WTC11 (cell line): ENCODE measurements at regions not wholly inside any gene's neighbourhood (a gene's known extent, or its start where the extent isn't known, plus 50 kb on each side); places are given as distances from the start of the nearest gene placed in this dataset.

Source experiments
- ATAC-seq: fragments of 200-7000 bp; cut with Tn5 transposase; 2 replicates; pipeline ENCODE4 v1.10.0; 2021; ENCODE audit warnings: mild to moderate bottlenecking, moderate library complexity
- CTCF ChIA-PET: fragments of 300-600 bp; sonication (Branson Sonifier 250); formaldehyde crosslinking; loops from one replicate; lab custom pipeline; 2021; ENCODE audit warnings: antibody characterized with exemption; lab: Charles Lee
- POLR2A ChIA-PET: fragments of 350-600 bp; sonication (Branson Sonifier 250); formaldehyde crosslinking; loops from one replicate; lab custom pipeline; 2021; ENCODE audit warnings: antibody characterized with exemption; lab: Charles Lee
- DNase-seq: peaks from one replicate; pipeline ENCODE4 v3.0.0; 2021; ENCODE audit warnings: low spot score
- H3K27ac Mint-ChIP-seq: 2 replicates; pipeline ENCODE4 v1.8.0; 2021; ENCODE audit warnings: mixed read lengths
- H3K27me3 Mint-ChIP-seq: 2 replicates; pipeline ENCODE4 v1.8.0; 2021; ENCODE audit warnings: low read depth, mild to moderate bottlenecking, moderate library complexity, mixed read lengths
- H3K36me3 Mint-ChIP-seq: 2 replicates; pipeline ENCODE4 v1.8.0; 2021; ENCODE audit warnings: mixed read lengths
- H3K4me1 Mint-ChIP-seq: 2 replicates; pipeline ENCODE4 v1.8.0; 2022; ENCODE audit warnings: mixed read lengths
- H3K4me3 Mint-ChIP-seq: 2 replicates; pipeline ENCODE4 v1.8.0; 2021; ENCODE audit warnings: mild to moderate bottlenecking, moderate library complexity, mixed read lengths
- H3K9me3 Mint-ChIP-seq: 2 replicates; pipeline ENCODE4 v1.8.0; 2021; ENCODE audit warnings: mixed read lengths
- ATF6 ChIP-seq: sonication (generic); formaldehyde crosslinking; IDR thresholded peaks from 2 replicates; pipeline ENCODE4 v1.8.1; 2023; ENCODE audit warnings: mild to moderate bottlenecking, missing genetic modification reagents
- CREB1 ChIP-seq: sonication (generic); formaldehyde crosslinking; IDR thresholded peaks from 2 replicates; pipeline ENCODE4 v1.8.0; 2023; ENCODE audit warnings: mild to moderate bottlenecking, missing genetic modification reagents
- FOXP1 ChIP-seq: sonication (generic); formaldehyde crosslinking; IDR thresholded peaks from 2 replicates; pipeline ENCODE4 v1.8.0; 2022; ENCODE audit warnings: missing genetic modification reagents, mild to moderate bottlenecking, moderate library complexity, borderline replicate concordance
- HMGA2 ChIP-seq: fragments of 250-450 bp; sonication (Bioruptor Pico); IDR thresholded peaks from 2 replicates; pipeline ENCODE4 v1.4.0; 2021; ENCODE audit warnings: mild to moderate bottlenecking, moderate library complexity
- NFYB ChIP-seq: sonication (generic); formaldehyde crosslinking; conservative IDR thresholded peaks from 2 replicates; pipeline ENCODE4 v1.8.0; 2022; ENCODE audit warnings: low read depth, missing genetic modification reagents
- PRDM15 ChIP-seq: sonication (generic); formaldehyde crosslinking; IDR thresholded peaks from 2 replicates; pipeline ENCODE4 v1.8.0; 2022; ENCODE audit warnings: missing genetic modification reagents
- SMAD4 ChIP-seq: sonication (generic); formaldehyde crosslinking; IDR thresholded peaks from 2 replicates; pipeline ENCODE4 v1.8.0; 2022; ENCODE audit warnings: mild to moderate bottlenecking, missing genetic modification reagents
- SOX15 ChIP-seq: fragments of 250-450 bp; sonication (Bioruptor Pico); IDR thresholded peaks from 2 replicates; pipeline ENCODE4 v1.9.0; 2021; ENCODE audit warnings: mild to moderate bottlenecking
- TCF7 ChIP-seq: sonication (generic); formaldehyde crosslinking; IDR thresholded peaks from 2 replicates; pipeline ENCODE4 v1.8.0; 2022; ENCODE audit warnings: mild to moderate bottlenecking, low read depth, missing genetic modification reagents, moderate library complexity
- TP53 ChIP-seq: sonication (generic); formaldehyde crosslinking; IDR thresholded peaks from 2 replicates; pipeline ENCODE4 v1.8.1; 2023; ENCODE audit warnings: mild to moderate bottlenecking, missing genetic modification reagents
- USF2 ChIP-seq: sonication (generic); formaldehyde crosslinking; IDR thresholded peaks from 2 replicates; pipeline ENCODE4 v1.8.1; 2023; ENCODE audit warnings: mild to moderate bottlenecking, missing genetic modification reagents, moderate library complexity
- ZNF121 ChIP-seq: sonication (generic); formaldehyde crosslinking; IDR thresholded peaks from 2 replicates; pipeline ENCODE4 v1.8.0; 2023; ENCODE audit warnings: missing genetic modification reagents
- ZNF396 ChIP-seq: fragments of 250-450 bp; sonication (Bioruptor Pico); IDR thresholded peaks from 2 replicates; pipeline ENCODE4 v1.8.0; 2021; ENCODE audit warnings: mild to moderate bottlenecking, moderate library complexity, borderline replicate concordance
- ZNF416 ChIP-seq: fragments of 250-450 bp; sonication (Bioruptor Pico); IDR thresholded peaks from 2 replicates; pipeline ENCODE4 v1.9.0; 2021; ENCODE audit warnings: mild to moderate bottlenecking, inconsistent platforms
- ZNF423 ChIP-seq: fragments of 250-450 bp; sonication (Bioruptor Pico); IDR thresholded peaks from 2 replicates; pipeline ENCODE4 v2.1.2; 2022; ENCODE audit warnings: mild to moderate bottlenecking, moderate library complexity
- ZNF425 ChIP-seq: fragments of 250-450 bp; sonication (Bioruptor Pico); conservative IDR thresholded peaks from 2 replicates; pipeline ENCODE4 v1.9.0; 2021; ENCODE audit warnings: mild to moderate bottlenecking
- TF ChIP-seq, protein P1 (sequence below): sonication (generic); formaldehyde crosslinking; IDR thresholded peaks from 2 replicates; pipeline ENCODE4 v1.8.1; 2023; ENCODE audit warnings: mild to moderate bottlenecking, missing genetic modification reagents
- TF ChIP-seq, protein P2 (sequence below): sonication (generic); formaldehyde crosslinking; conservative IDR thresholded peaks from 2 replicates; pipeline ENCODE4 v1.8.1; 2022; ENCODE audit warnings: mild to moderate bottlenecking, missing genetic modification reagents
- TF ChIP-seq, protein P3 (sequence below): sonication (generic); formaldehyde crosslinking; IDR thresholded peaks from 2 replicates; pipeline ENCODE4 v1.8.0; 2023; ENCODE audit warnings: missing genetic modification reagents
- TF ChIP-seq, protein P4 (sequence below): sonication (generic); formaldehyde crosslinking; IDR thresholded peaks from 2 replicates; pipeline ENCODE4 v1.8.1; 2023; ENCODE audit warnings: mild to moderate bottlenecking, missing genetic modification reagents, borderline replicate concordance

DNA sequence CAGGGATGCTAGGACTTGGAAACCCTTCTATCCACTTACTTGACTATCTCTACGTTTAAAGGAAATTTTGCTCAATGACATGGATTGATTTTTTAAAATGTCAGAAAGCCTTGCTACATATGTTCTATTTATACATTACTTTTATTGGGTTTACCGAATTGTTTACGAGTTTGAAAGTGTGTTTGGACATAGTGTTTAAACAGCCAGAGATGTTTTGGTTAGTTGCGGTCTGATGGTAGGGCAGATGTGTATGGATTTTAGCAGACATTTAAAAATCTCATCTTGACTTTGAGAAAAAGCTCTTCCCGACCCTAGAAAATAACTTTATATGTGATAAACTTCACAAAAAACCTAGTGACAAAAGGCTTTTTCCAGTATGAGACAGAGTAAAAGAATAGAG, 513.7 kb downstream of the PLA2G4A start:
- no peak for ATAC-seq
- TF ChIP-seq ZNF396 (CRISPR knock-in tag) (no peak), SMAD4 (CRISPR knock-in tag) (no peak), ZNF423 (CRISPR knock-in tag) (no peak), TCF7 (CRISPR knock-in tag) (no peak), ZNF121 (CRISPR knock-in tag) (no peak), USF2 (no peak), CREB1 (CRISPR knock-in tag) (no peak), NFYB (no peak), ZNF425 (CRISPR knock-in tag) (no peak), TP53 (CRISPR knock-in tag) (no peak), HMGA2 (CRISPR knock-in tag) (no peak), ATF6 (CRISPR knock-in tag) (no peak), ZNF416 (CRISPR knock-in tag) (no peak), SOX15 (CRISPR knock-in tag) (no peak), FOXP1 (CRISPR knock-in tag) (no peak), PRDM15 (no peak)
- TF ChIP-seq, protein P1, sequence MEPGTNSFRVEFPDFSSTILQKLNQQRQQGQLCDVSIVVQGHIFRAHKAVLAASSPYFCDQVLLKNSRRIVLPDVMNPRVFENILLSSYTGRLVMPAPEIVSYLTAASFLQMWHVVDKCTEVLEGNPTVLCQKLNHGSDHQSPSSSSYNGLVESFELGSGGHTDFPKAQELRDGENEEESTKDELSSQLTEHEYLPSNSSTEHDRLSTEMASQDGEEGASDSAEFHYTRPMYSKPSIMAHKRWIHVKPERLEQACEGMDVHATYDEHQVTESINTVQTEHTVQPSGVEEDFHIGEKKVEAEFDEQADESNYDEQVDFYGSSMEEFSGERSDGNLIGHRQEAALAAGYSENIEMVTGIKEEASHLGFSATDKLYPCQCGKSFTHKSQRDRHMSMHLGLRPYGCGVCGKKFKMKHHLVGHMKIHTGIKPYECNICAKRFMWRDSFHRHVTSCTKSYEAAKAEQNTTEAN: no peak
- TF ChIP-seq, protein P2, sequence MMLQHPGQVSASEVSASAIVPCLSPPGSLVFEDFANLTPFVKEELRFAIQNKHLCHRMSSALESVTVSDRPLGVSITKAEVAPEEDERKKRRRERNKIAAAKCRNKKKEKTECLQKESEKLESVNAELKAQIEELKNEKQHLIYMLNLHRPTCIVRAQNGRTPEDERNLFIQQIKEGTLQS (CRISPR knock-in tag): no peak
- TF ChIP-seq, protein P3, sequence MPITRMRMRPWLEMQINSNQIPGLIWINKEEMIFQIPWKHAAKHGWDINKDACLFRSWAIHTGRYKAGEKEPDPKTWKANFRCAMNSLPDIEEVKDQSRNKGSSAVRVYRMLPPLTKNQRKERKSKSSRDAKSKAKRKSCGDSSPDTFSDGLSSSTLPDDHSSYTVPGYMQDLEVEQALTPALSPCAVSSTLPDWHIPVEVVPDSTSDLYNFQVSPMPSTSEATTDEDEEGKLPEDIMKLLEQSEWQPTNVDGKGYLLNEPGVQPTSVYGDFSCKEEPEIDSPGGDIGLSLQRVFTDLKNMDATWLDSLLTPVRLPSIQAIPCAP (CRISPR knock-in tag): no peak
- TF ChIP-seq, protein P4, sequence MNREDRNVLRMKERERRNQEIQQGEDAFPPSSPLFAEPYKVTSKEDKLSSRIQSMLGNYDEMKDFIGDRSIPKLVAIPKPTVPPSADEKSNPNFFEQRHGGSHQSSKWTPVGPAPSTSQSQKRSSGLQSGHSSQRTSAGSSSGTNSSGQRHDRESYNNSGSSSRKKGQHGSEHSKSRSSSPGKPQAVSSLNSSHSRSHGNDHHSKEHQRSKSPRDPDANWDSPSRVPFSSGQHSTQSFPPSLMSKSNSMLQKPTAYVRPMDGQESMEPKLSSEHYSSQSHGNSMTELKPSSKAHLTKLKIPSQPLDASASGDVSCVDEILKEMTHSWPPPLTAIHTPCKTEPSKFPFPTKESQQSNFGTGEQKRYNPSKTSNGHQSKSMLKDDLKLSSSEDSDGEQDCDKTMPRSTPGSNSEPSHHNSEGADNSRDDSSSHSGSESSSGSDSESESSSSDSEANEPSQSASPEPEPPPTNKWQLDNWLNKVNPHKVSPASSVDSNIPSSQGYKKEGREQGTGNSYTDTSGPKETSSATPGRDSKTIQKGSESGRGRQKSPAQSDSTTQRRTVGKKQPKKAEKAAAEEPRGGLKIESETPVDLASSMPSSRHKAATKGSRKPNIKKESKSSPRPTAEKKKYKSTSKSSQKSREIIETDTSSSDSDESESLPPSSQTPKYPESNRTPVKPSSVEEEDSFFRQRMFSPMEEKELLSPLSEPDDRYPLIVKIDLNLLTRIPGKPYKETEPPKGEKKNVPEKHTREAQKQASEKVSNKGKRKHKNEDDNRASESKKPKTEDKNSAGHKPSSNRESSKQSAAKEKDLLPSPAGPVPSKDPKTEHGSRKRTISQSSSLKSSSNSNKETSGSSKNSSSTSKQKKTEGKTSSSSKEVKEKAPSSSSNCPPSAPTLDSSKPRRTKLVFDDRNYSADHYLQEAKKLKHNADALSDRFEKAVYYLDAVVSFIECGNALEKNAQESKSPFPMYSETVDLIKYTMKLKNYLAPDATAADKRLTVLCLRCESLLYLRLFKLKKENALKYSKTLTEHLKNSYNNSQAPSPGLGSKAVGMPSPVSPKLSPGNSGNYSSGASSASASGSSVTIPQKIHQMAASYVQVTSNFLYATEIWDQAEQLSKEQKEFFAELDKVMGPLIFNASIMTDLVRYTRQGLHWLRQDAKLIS (CRISPR knock-in tag): no peak
- POLR2A ChIA-PET: no interaction called here

More for the DNA sequence above, 513.7 kb downstream of the PLA2G4A start:
- no peak overlapping the region for H3K27ac Mint-ChIP-seq
- H3K36me3 Mint-ChIP-seq: no peaks in the 10 kb centered on the region
- CTCF ChIA-PET: no interaction called here
- DNase-seq: no peak
- peaks cover 2% of the 10 kb centered on the region; the same call in 1 of the 2 replicates for H3K4me1 Mint-ChIP-seq
- no peak overlapping the region for H3K4me3 Mint-ChIP-seq
- H3K27me3 Mint-ChIP-seq: no peaks in the 10 kb centered on the region
- H3K9me3 Mint-ChIP-seq: no peaks in the 10 kb centered on the region
